Epithelial cell of proximal tubule (primary cell): ENCODE measurements at regions not wholly inside any gene's neighbourhood (a gene's known extent, or its start where the extent isn't known, plus 50 kb on each side); places are given as distances from the start of the nearest gene placed in this dataset.
"Not testable (repeated sequence)": the region's sequence is repeated elsewhere in the genome, so short reads cannot be mapped to it uniquely, and the experiment has no call there.

Experiments used
- DNase-seq: peaks from one replicate; pipeline ENCODE4 v3.0.0-alpha.2; 2011; ENCODE audit warnings: low read depth
- H3K4me3 ChIP-seq: 2 replicates; pipeline ENCODE4 v1.5.1; 2011; ENCODE audit warnings: low read depth, mild to moderate bottlenecking, low read length

DNA sequence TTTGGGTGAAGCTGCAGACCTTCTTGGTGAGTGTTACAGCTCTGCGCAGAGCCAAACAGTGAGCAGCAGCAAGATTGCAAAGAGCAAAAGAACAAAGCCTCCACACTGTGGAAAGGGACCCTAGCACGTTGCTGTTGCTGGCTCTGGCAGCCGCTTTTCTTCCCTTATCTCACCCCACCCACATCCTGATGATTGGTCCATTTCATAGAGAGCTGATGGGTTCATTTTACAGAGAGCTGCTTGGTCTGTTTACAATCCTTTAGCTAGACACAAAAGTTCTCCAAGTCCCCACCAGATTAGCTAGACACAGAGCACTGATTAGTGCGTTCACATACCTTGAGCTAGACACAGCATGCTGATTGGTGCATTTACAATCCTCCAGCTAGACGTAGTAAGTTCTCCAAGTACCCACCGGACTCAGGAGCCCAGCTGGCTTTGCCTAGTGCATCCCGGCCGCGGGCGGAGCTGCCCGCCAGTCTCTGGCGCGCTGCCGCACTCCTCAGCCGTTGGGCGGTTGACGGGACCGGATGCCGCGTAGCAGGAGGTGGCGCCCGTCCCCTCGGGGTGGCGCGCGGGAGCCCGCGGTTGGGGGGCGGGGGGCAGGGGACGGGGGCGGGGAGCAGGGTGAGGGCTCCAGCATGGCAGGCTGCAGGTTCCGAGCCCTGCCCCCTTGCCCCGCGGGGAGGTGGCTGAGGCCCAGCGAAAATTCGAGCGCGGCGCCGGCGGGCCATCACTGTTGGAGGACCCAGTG, 201.4 kb upstream of the C1QTNF3 start:
- peak overlapping the region; percentile 41 for H3K4me3 ChIP-seq
- DNase-seq = not testable (repeated sequence)

GRCh38 chr5:34245032-34245394, 202.0 kb upstream of the C1QTNF3 start:
- peak overlapping the region; percentile 31 for H3K4me3 ChIP-seq
- DNase-seq = not testable (repeated sequence)

GRCh38 chr5:34245813-34246212, 202.8 kb upstream of the C1QTNF3 start:
- not testable (repeated sequence) for DNase-seq
- H3K4me3 ChIP-seq = peak overlapping the region; percentile 46

DNA sequence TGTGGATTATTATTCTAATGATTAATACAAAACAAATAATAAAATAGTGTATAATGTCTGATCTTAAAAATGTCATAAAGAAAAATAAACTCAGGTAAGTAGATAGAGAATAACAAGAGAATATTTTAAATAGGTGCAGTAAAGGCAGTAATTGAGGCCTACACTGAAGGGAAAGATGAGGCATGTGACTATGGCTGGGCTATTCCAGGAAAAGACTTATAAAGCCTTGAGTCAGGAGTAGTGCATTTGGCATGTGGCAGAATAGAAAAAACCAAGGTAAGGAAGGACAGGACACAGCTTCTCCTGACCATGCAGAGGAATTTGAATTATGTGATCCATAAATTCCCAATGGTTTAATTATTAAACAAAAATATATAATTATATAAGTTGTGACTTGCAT, 215.6 kb upstream of the C1QTNF3 start:
- DNase-seq, H3K4me3 ChIP-seq: not testable (repeated sequence)

GRCh38 chr5:34261020-34261419, 218.0 kb upstream of the C1QTNF3 start:
- DNase-seq, H3K4me3 ChIP-seq: not testable (repeated sequence)

DNA sequence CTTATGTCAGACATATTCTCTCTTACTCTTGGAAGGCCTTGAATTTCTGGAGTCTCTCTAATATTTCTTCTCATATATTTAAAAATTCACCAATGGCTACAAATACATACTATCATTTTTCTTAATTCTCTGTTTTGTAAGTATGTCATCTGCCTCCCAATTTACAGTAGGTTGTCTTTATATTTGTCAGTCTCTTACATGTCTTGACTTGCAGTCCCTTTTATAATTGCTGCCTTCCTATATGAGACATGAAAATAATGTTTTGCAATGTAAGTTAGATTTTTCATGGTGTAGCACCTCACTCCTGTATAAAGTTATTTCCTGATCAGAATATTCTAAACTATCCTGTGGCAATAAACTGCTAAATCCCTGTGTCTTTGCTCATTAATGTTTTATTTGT, 223.1 kb upstream of the C1QTNF3 start:
- DNase-seq = not testable (repeated sequence)

DNA sequence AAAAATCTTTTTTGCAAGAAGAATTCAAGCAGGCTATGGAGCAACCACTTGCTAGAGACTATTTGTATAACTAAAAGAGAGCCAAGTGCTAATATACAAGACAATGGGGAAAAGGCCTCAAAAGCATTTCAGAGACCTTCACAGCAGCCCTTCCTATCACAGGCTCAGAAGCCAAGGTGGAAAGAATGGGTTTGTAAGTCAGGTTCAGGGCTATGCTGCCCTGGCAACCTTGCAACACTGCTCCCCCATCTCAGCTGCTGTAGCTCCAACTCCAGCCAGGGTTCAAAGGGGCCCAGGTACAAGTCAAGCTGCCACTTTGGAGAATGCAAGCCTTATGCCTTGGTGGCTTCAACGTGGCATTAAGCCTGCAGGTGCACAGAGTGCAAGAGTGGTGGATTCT, 253.7 kb upstream of the C1QTNF3 start:
- not testable (repeated sequence) for DNase-seq, H3K4me3 ChIP-seq

More for the DNA sequence above, 223.1 kb upstream of the C1QTNF3 start:
- not testable (repeated sequence) for H3K4me3 ChIP-seq

DNA sequence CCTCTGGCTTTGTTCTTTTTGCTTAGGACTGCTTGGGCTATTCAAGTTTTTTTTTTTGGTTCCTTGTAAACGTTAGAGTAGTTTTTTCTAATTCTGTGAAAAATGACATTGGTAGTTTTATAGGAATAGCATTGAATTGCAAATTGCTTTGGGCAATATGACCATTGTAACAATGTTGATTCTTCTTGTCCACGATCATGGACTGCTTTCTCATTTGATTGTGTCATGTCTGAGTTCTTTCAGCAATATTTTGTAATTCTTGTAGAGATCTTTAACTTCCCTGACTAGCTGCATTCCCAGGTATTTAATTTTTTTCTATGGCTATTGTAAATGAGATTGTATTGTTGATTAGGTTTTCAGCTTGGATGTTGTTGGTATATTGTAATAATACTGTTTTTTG, 286.2 kb upstream of the C1QTNF3 start:
- not testable (repeated sequence) for DNase-seq, H3K4me3 ChIP-seq

DNA sequence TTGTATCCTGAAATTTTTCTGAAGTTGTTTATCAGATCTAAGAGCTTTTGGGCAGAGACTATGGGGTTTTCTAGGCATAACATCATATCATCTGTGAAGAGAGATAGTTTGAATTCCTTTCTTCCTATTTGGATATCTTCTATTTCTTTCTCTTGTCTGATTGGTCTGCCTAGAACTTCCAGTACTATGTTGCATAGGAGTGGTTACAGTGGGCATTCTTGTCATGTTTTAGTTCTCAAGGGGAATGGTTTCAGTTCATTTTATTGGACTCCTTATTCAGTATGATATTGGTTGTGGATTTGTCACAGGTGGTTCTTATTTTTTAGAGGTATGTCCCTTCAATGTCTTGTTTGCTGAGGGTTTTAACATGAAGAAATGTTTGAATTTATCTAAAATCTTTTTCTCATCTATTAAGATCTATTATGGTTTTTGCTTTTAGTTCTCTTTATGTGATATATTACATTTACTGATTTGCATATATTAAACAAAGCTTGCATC, 286.6 kb upstream of the C1QTNF3 start:
- not testable (repeated sequence) for DNase-seq, H3K4me3 ChIP-seq

- not testable (repeated sequence) for DNase-seq, H3K4me3 ChIP-seq
Measured at GRCh38 chr5:34331928-34332454, 289.0 kb upstream of the C1QTNF3 start.

DNA sequence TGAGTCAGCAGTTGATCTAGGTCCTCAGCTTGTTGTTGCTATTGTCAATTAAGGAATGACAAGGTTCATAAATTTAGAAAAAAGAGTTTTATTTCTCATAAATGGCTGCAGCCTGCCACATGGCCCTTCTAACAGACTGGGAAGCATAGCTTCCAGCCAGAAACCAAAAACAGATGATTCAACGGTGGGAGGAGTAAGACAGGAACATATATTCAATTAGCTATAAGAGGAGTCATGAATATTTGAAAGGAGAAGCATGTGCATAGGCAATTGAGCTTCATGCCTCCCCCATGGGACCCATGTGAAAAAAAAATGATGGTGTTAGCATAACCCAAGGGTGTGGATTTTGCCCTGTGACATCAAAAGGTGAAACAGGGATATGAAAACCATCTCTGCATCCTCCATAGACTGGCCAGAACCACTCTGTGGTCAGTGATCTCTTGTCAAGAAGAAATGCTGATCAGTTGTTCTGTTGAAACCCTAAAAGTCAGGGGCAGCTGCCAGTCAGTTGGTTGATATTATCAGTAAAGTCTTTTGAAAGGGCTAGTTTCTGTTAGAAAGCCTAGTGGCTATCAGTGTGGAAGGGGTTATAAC, 296.5 kb upstream of the C1QTNF3 start:
- DNase-seq, H3K4me3 ChIP-seq: not testable (repeated sequence)

DNA sequence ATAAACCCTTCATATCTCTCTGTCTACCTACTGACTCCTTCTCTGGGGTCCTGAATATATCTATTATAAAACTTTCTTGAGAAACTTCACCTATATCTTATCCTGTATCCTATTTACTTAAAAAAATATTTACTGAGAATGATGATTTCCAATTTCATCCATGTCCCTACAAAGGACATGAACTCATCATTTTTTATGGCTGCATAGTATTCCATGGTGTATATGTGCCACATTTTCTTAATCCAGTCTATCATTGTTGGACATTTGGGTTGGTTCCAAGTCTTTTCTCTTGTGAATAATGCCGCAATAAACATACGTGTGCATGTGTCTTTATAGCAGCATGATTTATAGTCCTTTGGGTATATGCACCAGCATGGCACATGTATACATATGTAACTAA, 301.7 kb upstream of the RAI14 start:
- not testable (repeated sequence) for DNase-seq

GRCh38 chr5:34371417-34371816, 284.7 kb upstream of the RAI14 start:
- DNase-seq, H3K4me3 ChIP-seq: not testable (repeated sequence)

More for the DNA sequence above, 301.7 kb upstream of the RAI14 start:
- H3K4me3 ChIP-seq = not testable (repeated sequence)

- not testable (repeated sequence) for DNase-seq, H3K4me3 ChIP-seq
Measured at GRCh38 chr5:34371817-34372216, 284.3 kb upstream of the RAI14 start.

- not testable (repeated sequence) for H3K4me3 ChIP-seq, DNase-seq
Measured at GRCh38 chr5:34372739-34373138, 283.4 kb upstream of the RAI14 start.

DNA sequence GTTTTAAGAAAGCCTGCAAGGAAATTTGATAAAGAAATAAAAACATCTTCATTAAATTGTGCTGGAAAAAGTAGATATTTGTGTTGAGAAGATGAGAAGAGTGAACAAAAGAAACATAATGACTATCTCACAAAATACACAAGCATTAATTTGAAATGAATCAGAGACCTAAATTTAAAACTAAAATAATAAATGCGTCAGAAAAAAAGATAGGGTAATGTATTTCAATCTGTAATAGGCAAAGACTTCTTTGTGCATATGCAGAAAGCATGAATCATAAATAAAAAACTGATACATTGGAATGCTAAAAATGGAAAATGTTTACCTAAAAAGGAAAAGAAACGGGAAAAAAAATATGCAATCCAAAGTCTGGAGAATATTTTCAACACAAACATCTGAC, 278.5 kb upstream of the RAI14 start:
- not testable (repeated sequence) for H3K4me3 ChIP-seq, DNase-seq

DNA sequence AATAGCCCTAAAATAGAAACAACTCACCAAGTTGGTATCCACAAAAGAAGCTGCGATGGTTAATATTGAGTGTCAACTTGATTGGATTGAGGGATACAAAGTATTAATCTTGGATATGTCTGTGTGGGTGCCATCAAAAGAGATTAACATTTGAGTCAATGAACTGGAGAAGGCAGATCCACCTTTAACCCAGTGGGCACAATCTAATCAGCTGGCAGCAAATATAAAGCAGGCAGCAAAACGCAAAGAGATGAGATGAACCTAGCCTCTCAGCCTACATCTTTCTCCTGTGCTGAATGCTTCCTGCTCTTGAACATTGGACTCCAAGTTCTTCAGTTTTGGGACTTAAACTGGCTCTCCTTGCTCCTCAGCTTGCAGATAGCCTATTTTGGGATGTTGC, 277.6 kb upstream of the RAI14 start:
- not testable (repeated sequence) for DNase-seq

DNA sequence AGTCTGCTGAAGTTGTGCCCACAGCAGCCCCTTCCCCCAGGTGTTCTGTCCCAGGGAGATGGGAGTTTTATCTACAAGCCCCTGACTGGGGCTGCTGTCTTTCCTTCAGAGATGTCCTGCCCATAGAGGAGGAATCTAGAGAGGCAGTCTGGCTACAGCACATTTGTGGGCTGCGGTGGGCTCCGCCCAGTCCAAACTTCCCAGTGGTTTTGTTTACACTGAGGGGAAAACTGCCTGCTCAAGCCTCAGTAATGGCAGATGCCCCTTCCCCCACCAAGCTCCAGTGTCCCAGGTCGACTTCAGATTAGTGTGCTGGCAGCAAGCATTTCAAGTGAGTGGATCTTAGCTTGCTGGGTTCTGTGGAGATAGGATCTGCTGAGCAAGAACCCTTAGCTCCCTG, 267.4 kb upstream of the RAI14 start:
- DNase-seq, H3K4me3 ChIP-seq: not testable (repeated sequence)

More for the DNA sequence above, 277.6 kb upstream of the RAI14 start:
- H3K4me3 ChIP-seq = not testable (repeated sequence)
